Skeletal muscle cell (primary cell): ENCODE measurements at regions not wholly inside any gene's neighbourhood (a gene's known extent, or its start where the extent isn't known, plus 50 kb on each side); places are given as distances from the start of the nearest gene placed in this dataset.
"Not testable (repeated sequence)": the region's sequence is repeated elsewhere in the genome, so short reads cannot be mapped to it uniquely, and the experiment has no call there.

Experiments
- DNase-seq: peaks from one replicate; pipeline ENCODE4 v3.0.0-alpha.2; 2010; ENCODE audit warnings: low read depth
- H3K4me3 ChIP-seq: 2 replicates; pipeline ENCODE4 v1.5.1; 2011; ENCODE audit warnings: low read depth, mild to moderate bottlenecking, control low read depth, low read length, moderate library complexity

GRCh38 chr14:49946320-49947141 is 53.6 kb downstream of the ARF6 start:
- peak; percentile 23 for DNase-seq
- no peak overlapping the region for H3K4me3 ChIP-seq

- DNase-seq = no peak
- no peak overlapping the region for H3K4me3 ChIP-seq
Observed at GRCh38 chr14:49947506-49947905, 54.6 kb downstream of the ARF6 start.

GRCh38 chr14:49950275-49951228 is 57.7 kb downstream of the ARF6 start:
- H3K4me3 ChIP-seq = no peak overlapping the region
- no peak for DNase-seq

- no peak for DNase-seq
- no peak overlapping the region for H3K4me3 ChIP-seq
Observed at GRCh38 chr14:49951229-49951607, 58.3 kb downstream of the ARF6 start.

- DNase-seq = no peak
- H3K4me3 ChIP-seq = no peak overlapping the region
Observed at GRCh38 chr14:49951691-49952345, 58.9 kb downstream of the ARF6 start.

GRCh38 chr14:49953196-49953595 is 60.3 kb downstream of the ARF6 start:
- H3K4me3 ChIP-seq = no peak overlapping the region
- DNase-seq = no peak

GRCh38 chr14:49954171-49954631 is 61.3 kb downstream of the ARF6 start:
- no peak overlapping the region for H3K4me3 ChIP-seq
- no peak for DNase-seq

- no peak for DNase-seq
- no peak overlapping the region for H3K4me3 ChIP-seq
Observed at GRCh38 chr14:49955024-49955423, 62.1 kb downstream of the ARF6 start.

- DNase-seq = no peak
- no peak overlapping the region for H3K4me3 ChIP-seq
Observed at GRCh38 chr14:49957089-49957852, 64.4 kb downstream of the ARF6 start.

GRCh38 chr14:49959822-49960408 is 67.0 kb downstream of the ARF6 start:
- no peak overlapping the region for H3K4me3 ChIP-seq
- no peak for DNase-seq

- H3K4me3 ChIP-seq = no peak overlapping the region
Observed at GRCh38 chr14:49960453-49960852, 67.6 kb downstream of the ARF6 start.

GRCh38 chr14:49961270-49962222 is 68.7 kb downstream of the ARF6 start:
- H3K4me3 ChIP-seq = no peak overlapping the region
- DNase-seq = no peak

More at GRCh38 chr14:49960453-49960852, 67.6 kb downstream of the ARF6 start:
- DNase-seq = no peak

- DNase-seq = no peak
- no peak overlapping the region for H3K4me3 ChIP-seq
Observed at GRCh38 chr14:49962621-49963020, 69.7 kb downstream of the ARF6 start.

GRCh38 chr14:49965068-49965651 is 72.3 kb downstream of the ARF6 start:
- not testable (repeated sequence) for H3K4me3 ChIP-seq, DNase-seq

- no peak for DNase-seq
- H3K4me3 ChIP-seq = no peak overlapping the region
Observed at GRCh38 chr14:49966304-49966809, 73.5 kb downstream of the ARF6 start.

- no peak for DNase-seq
- no peak overlapping the region for H3K4me3 ChIP-seq
Observed at GRCh38 chr14:49966971-49967630, 74.2 kb downstream of the ARF6 start.

- H3K4me3 ChIP-seq = no peak overlapping the region
- no peak for DNase-seq
Observed at GRCh38 chr14:49969961-49970360, 77.1 kb downstream of the ARF6 start.
